Sigmoid colon (tissue), 6 donors: ENCODE measurements at regions not wholly inside any gene's neighbourhood (a gene's known extent, or its start where the extent isn't known, plus 50 kb on each side); places are given as distances from the start of the nearest gene placed in this dataset.

Experiments used
- DNase-seq: peaks from one replicate; pipeline ENCODE4 v3.0.0-alpha.2; 2019
- H3K27ac ChIP-seq, 4 donors: fragments of 200-600 bp; sonication (generic); one replicate each; pipeline ENCODE4 v1.5.1; 2016 to 2019; ENCODE audit warnings: mild to moderate bottlenecking in 1 of 4
- H3K27me3 ChIP-seq, 3 donors: fragments of 200-600 bp; sonication (generic); one replicate each; pipeline ENCODE4 v1.5.1; 2019; ENCODE audit warnings: mild to moderate bottlenecking in 1 of 3
- H3K36me3 ChIP-seq, 4 donors: fragments of 200-600 bp; sonication (generic); one replicate each; pipeline ENCODE4 v1.5.1; 2016 to 2019
- H3K4me1 ChIP-seq, 4 donors: fragments of 200-600 bp; sonication (generic); one replicate each; pipeline ENCODE4 v1.5.1; 2017 to 2019
- H3K4me3 ChIP-seq, 4 donors: fragments of 200-600 bp; sonication (generic); one replicate each; pipeline ENCODE4 v1.5.1; 2017 to 2019; ENCODE audit warnings: mild to moderate bottlenecking in 2 of 4, moderate library complexity in 1 of 4
- H3K9me3 ChIP-seq, 4 donors: fragments of 200-600 bp in 3 of 4; sonication (generic) in 3 of 4; one replicate each; pipeline versions ENCODE4 v1.5.1 to v1.6.1; 2013 to 2019
- EP300 ChIP-seq, 4 donors: sonication (generic); formaldehyde crosslinking; IDR thresholded peaks; one replicate each; pipeline ENCODE4 v1.6.1; 2017; ENCODE audit warnings: antibody characterized with exemption in 4 of 4
- POLR2A ChIP-seq, 2 donors: fragments of 450-650 bp; IDR thresholded peaks; one replicate each; pipeline ENCODE4 v1.6.1; 2016; ENCODE audit warnings: antibody characterized with exemption in 2 of 2, mild to moderate bottlenecking in 2 of 2, moderate library complexity in 2 of 2
- POLR2AphosphoS5 ChIP-seq, 4 donors: sonication (generic); formaldehyde crosslinking; IDR thresholded peaks; one replicate each; pipeline ENCODE4 v1.6.1; 2017; ENCODE audit warnings: antibody characterized with exemption in 4 of 4
- WGBS, 2 donors: extraction: QIAGEN DNeasy Blood & Tissue Kit; methylation state at CpG; one replicate each; pipeline ENCODE4 v1.1.7; 2013; 5-methylcytosine and 5-hydroxymethylcytosine counted together
- intact Hi-C: fragments of 100-400 bp; cut with DNase I; formaldehyde crosslinking; loops from one replicate; pipeline ENCODE4 v1.15.1; 2023
- TF ChIP-seq, protein P1 (sequence below), 4 experiments: fragments of 450-650 bp in 3 of 4; fragments of 200-600 bp in 1 of 4; IDR thresholded peaks; one replicate each; pipeline ENCODE4 v1.5.1; 2016 to 2019; ENCODE audit warnings: antibody characterized with exemption in 4 of 4, mild to moderate bottlenecking in 3 of 4, moderate library complexity in 2 of 4
- donor health status: healthy with polysubstance abuse.
- donor health status: healthy.

DNA sequence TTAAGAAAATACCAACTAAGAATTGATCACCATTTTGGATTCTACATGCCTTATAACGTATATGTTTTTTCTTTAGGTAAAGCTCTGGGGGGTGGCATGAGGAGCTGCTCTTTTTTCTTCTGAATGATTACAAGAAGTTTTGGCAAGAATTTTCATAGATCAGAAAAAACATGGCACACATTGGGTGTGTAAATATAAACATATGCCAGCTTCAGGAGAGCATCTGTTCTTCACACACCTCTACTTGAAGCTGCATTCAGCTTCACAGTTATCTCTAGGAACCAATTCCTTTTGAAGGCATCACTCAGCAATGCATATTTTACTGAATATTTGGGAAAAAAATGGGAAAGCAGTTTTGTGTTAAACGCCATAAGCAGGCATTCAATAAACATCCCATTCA is 122.7 kb upstream of the GHR start:
- no peaks in the 10 kb centered on the region for H3K9me3 ChIP-seq
- H3K27me3 ChIP-seq: no peaks in the 10 kb centered on the region
- H3K4me1 ChIP-seq: no peaks in the 10 kb centered on the region
- H3K36me3 ChIP-seq: no peaks in the 10 kb centered on the region
- intact Hi-C loops: no loop called here
- no peak for DNase-seq
- TF ChIP-seq EP300 (IDR thresholded peaks at IDR 0.05) (no peak), POLR2AphosphoS5 (IDR thresholded peaks at IDR 0.05) (no peak), POLR2A (IDR thresholded peaks at IDR 0.05) (no peak)
- TF ChIP-seq, protein P1, sequence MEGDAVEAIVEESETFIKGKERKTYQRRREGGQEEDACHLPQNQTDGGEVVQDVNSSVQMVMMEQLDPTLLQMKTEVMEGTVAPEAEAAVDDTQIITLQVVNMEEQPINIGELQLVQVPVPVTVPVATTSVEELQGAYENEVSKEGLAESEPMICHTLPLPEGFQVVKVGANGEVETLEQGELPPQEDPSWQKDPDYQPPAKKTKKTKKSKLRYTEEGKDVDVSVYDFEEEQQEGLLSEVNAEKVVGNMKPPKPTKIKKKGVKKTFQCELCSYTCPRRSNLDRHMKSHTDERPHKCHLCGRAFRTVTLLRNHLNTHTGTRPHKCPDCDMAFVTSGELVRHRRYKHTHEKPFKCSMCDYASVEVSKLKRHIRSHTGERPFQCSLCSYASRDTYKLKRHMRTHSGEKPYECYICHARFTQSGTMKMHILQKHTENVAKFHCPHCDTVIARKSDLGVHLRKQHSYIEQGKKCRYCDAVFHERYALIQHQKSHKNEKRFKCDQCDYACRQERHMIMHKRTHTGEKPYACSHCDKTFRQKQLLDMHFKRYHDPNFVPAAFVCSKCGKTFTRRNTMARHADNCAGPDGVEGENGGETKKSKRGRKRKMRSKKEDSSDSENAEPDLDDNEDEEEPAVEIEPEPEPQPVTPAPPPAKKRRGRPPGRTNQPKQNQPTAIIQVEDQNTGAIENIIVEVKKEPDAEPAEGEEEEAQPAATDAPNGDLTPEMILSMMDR (IDR thresholded peaks at IDR 0.05): no peak
- 85 to 92% methylated on average over 2 of the region's 2 CpGs for WGBS, 2 donors
- H3K4me3 ChIP-seq: no peak overlapping the region
- H3K27ac ChIP-seq: no peak overlapping the region

DNA sequence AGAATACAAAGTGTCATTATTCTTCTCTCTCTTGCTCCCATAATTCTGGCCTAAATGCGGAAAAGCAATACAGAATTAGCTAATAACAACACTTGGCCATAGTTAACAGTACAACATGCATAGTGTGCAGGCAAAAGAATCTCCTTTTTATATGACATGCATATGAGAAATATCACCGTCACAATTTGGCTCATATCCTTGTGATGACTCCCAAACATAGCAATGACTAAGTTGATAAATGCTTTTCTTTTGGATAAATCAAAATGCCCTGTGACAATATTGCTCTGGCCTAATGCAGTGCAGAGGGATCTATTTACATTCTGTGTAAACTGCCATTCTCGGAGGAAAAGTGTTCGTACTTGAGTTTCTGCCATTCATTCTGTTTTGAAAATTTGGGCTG is 121.9 kb upstream of the GHR start:
- Histone ChIP-seq H3K27ac (no peak overlapping the region), H3K9me3 (no peaks in the 10 kb centered on the region), H3K4me1 (no peaks in the 10 kb centered on the region), H3K36me3 (no peaks in the 10 kb centered on the region), H3K27me3 (no peaks in the 10 kb centered on the region), H3K4me3 (no peak overlapping the region)
- TF ChIP-seq EP300 (IDR thresholded peaks at IDR 0.05): no peak
- no peak for TF ChIP-seq POLR2AphosphoS5 (IDR thresholded peaks at IDR 0.05)
- TF ChIP-seq, protein P1 (IDR thresholded peaks at IDR 0.05): no peak
- TF ChIP-seq POLR2A (IDR thresholded peaks at IDR 0.05): no peak
- intact Hi-C loops: no loop called here
- 73 to 86% methylated on average over 4 of the region's 4 CpGs for WGBS, 2 donors
- no peak for DNase-seq

DNA sequence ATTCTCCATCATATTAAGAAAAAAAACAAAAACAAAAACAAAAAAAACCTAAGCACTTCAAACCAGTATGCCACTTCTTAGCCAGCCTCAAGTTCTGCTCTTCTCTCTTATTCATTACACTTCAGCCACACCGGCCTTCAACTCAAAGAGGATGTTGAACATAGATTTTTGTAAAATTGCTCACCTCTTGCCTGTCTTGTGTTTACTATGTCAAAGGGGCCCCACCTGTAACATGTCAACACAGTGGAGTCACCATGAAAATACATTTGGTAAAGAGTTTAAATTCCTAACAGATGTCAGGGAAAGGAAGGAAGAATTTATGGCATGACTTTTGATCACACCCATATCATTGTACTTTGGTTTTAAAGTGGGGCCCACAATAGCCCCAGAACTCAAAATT is 121.1 kb upstream of the GHR start:
- H3K4me1 ChIP-seq: no peaks in the 10 kb centered on the region
- 51 to 76% methylated on average over 1 of the region's 1 CpG for WGBS, 2 donors
- H3K27me3 ChIP-seq: no peaks in the 10 kb centered on the region
- H3K4me3 ChIP-seq: no peak overlapping the region
- H3K9me3 ChIP-seq: no peaks in the 10 kb centered on the region
- DNase-seq: no peak
- intact Hi-C loops: no loop called here
- no peak overlapping the region for H3K27ac ChIP-seq
- no peaks in the 10 kb centered on the region for H3K36me3 ChIP-seq
- TF ChIP-seq POLR2A (IDR thresholded peaks at IDR 0.05) (no peak), EP300 (IDR thresholded peaks at IDR 0.05) (no peak), POLR2AphosphoS5 (IDR thresholded peaks at IDR 0.05) (no peak)
- TF ChIP-seq, protein P1 (IDR thresholded peaks at IDR 0.05): no peak

DNA sequence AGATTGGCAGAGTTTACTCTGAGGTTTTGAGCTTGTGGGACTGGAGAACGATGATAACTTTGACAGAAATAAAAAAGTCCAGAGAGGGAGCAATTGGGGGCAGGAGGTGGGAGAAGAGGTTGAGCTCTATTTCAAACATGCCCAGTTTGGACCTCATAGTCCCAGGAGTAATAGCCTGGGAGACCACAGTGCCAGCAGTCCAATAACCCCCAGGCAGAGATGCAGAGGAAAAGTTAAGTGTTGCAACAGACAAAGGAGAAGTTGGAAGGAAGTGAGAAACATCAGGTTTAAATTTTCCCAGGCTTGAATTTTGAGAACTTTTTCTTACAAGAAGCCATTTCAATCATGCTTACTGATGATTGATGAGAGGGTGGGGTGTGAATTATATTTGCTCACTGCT is 117.0 kb upstream of the GHR start:
- DNase-seq: no peak
- no peak for TF ChIP-seq POLR2AphosphoS5 (IDR thresholded peaks at IDR 0.05)
- TF ChIP-seq, protein P1 (IDR thresholded peaks at IDR 0.05): no peak
- TF ChIP-seq POLR2A (IDR thresholded peaks at IDR 0.05): no peak
- TF ChIP-seq EP300 (IDR thresholded peaks at IDR 0.05): no peak
- intact Hi-C loops: no loop called here
- Histone ChIP-seq H3K27me3 (no peaks in the 10 kb centered on the region), H3K4me1 (no peaks in the 10 kb centered on the region), H3K36me3 (no peaks in the 10 kb centered on the region), H3K27ac (no peak overlapping the region), H3K4me3 (no peak overlapping the region), H3K9me3 (no peaks in the 10 kb centered on the region)
- 36 to 39% methylated on average over 1 of the region's 1 CpG for WGBS, 2 donors

DNA sequence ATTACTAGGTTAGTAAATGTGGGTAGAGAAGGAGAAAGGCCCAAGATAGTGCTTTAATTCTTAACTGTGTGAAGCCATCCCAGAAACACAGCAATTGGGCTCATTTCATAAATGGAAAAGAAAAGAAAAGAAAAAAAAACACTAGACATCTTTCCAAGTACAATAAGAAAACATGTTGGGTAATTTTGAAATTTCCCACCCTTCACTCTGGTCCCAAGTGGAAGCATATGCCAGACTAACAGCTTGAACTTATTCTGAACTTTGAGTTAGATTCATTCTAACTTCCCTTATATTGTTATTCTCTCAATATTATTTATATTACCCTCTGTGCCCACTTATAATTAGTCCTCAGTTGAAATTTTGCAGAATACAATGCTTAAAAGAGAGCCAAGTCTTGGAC is 113.4 kb upstream of the GHR start:
- Histone ChIP-seq H3K27ac (no peak overlapping the region), H3K4me1 (no peaks in the 10 kb centered on the region), H3K9me3 (no peaks in the 10 kb centered on the region), H3K4me3 (no peak overlapping the region), H3K36me3 (no peaks in the 10 kb centered on the region), H3K27me3 (no peaks in the 10 kb centered on the region)
- TF ChIP-seq, protein P1 (IDR thresholded peaks at IDR 0.05): no peak
- no peak for TF ChIP-seq POLR2A (IDR thresholded peaks at IDR 0.05)
- intact Hi-C loops: no loop called here
- DNase-seq: no peak
